Stomach (tissue), 8 donors: ENCODE measurements at regions not wholly inside any gene's neighbourhood (a gene's known extent, or its start where the extent isn't known, plus 50 kb on each side); places are given as distances from the start of the nearest gene placed in this dataset.
A peak's percentile ranks its signal among the peaks of the same experiment; 100 is the strongest.

Experiments used
- DNase-seq, 2 donors: peaks; one replicate each; pipeline versions ENCODE4 v3.0.0 to v3.0.0-alpha.2; 2013 to 2019
- H3K27ac ChIP-seq, 5 donors: fragments of 200-600 bp in 4 of 5; sonication (generic) in 4 of 5; one replicate each; pipeline ENCODE4 v1.5.1; 2013 to 2019; ENCODE audit warnings: mild to moderate bottlenecking in 1 of 5, moderate library complexity in 1 of 5
- H3K27me3 ChIP-seq, 3 donors: fragments of 200-600 bp; sonication (generic); one replicate each; pipeline ENCODE4 v1.5.1; 2017 to 2019; ENCODE audit warnings: mixed run types in 1 of 3
- H3K36me3 ChIP-seq, 4 donors: fragments of 200-600 bp; sonication (generic); 1 replicate in 3 of 4; 2 replicates in 1 of 4; pipeline ENCODE4 v1.5.1; 2016 to 2019
- H3K4me1 ChIP-seq, 4 donors: fragments of 200-600 bp; sonication (generic); one replicate each; pipeline ENCODE4 v1.5.1; 2016 to 2019
- H3K4me3 ChIP-seq, 4 donors: fragments of 200-600 bp; sonication (generic) in 3 of 4; one replicate each; pipeline ENCODE4 v1.5.1; 2016 to 2019; ENCODE audit warnings: mild to moderate bottlenecking in 1 of 4
- H3K9me3 ChIP-seq, 4 donors: fragments of 200-600 bp; sonication (generic); one replicate each; pipeline ENCODE4 v1.5.1; 2016 to 2019
- CTCF ChIP-seq, 7 experiments: fragments of 450-650 bp in 4 of 7; fragments of 200-600 bp in 3 of 7; sonication (generic) in 3 of 7; IDR thresholded peaks; one replicate each; pipeline ENCODE4 v1.5.1; 2016 to 2019; ENCODE audit warnings: antibody characterized with exemption in 7 of 7, control low read depth in 2 of 7, mild to moderate bottlenecking in 1 of 7
- EP300 ChIP-seq: sonication (generic); formaldehyde crosslinking; IDR thresholded peaks from one replicate; pipeline ENCODE4 v1.6.1; 2017; ENCODE audit warnings: antibody characterized with exemption
- POLR2A ChIP-seq, 4 donors: fragments of 450-650 bp; IDR thresholded peaks; one replicate each; pipeline ENCODE4 v1.6.1; 2016; ENCODE audit warnings: antibody characterized with exemption in 4 of 4, control low read depth in 2 of 4, mild to moderate bottlenecking in 1 of 4, moderate library complexity in 1 of 4
- POLR2AphosphoS5 ChIP-seq, 3 donors: sonication (generic); formaldehyde crosslinking; IDR thresholded peaks; one replicate each; pipeline ENCODE4 v1.6.1; 2016; ENCODE audit warnings: antibody characterized with exemption in 3 of 3
- WGBS, 5 donors: extraction: QIAGEN DNeasy Blood & Tissue Kit in 3 of 5; methylation state at CpG; one replicate each; pipeline versions ENCODE4 v1.1.5 to v1.1.7; 2013 to 2018; 5-methylcytosine and 5-hydroxymethylcytosine counted together
- intact Hi-C: fragments of 100-400 bp; cut with DNase I; formaldehyde crosslinking; loops from one replicate; pipeline ENCODE4 v1.15.1; 2023; ENCODE audit warnings: low total_unique reads
- donor health status: healthy with polysubstance abuse.
- donor health status: Bipolar disorder and iron deficiency.
- donor health status: healthy.

GRCh38 chr5:31054453-31054852, 139.0 kb upstream of the CDH6 start:
- no peaks in the 10 kb centered on the region for H3K9me3 ChIP-seq
- H3K4me1 ChIP-seq, result no peaks in the 10 kb centered on the region
- DNase-seq, result peak in 1 of 2 donors; percentile 39
- no peaks in the 10 kb centered on the region for H3K27me3 ChIP-seq
- TF ChIP-seq POLR2AphosphoS5 (IDR thresholded peaks at IDR 0.05), result no peak
- no peak for TF ChIP-seq EP300
- no peak for TF ChIP-seq POLR2A (IDR thresholded peaks at IDR 0.05)
- TF ChIP-seq CTCF (IDR thresholded peaks at IDR 0.05), result no peak
- whole genome bisulfite sequencing, 5 donors, result 15 to 44% (median 24%) methylated on average over 4 of the region's 4 CpGs
- intact Hi-C loops, result no loop called here
- no peak overlapping the region for H3K27ac ChIP-seq
- H3K36me3 ChIP-seq, result no peaks in the 10 kb centered on the region
- no peak overlapping the region for H3K4me3 ChIP-seq

- H3K27ac ChIP-seq, result no peak overlapping the region
- H3K4me3 ChIP-seq, result no peak overlapping the region
- H3K36me3 ChIP-seq, result no peaks in the 10 kb centered on the region
- intact Hi-C loops, result no loop called here
- peak in 1 of 2 donors; percentile 7 for DNase-seq
- no peaks in the 10 kb centered on the region for H3K4me1 ChIP-seq
- H3K27me3 ChIP-seq, result no peaks in the 10 kb centered on the region
- TF ChIP-seq EP300 (no peak), POLR2AphosphoS5 (IDR thresholded peaks at IDR 0.05) (no peak), POLR2A (IDR thresholded peaks at IDR 0.05) (no peak)
- WGBS, 5 donors, result 69 to 85% (median 77%) methylated on average over 7 of the region's 7 CpGs
- H3K9me3 ChIP-seq, result no peaks in the 10 kb centered on the region
Observed at GRCh38 chr5:31052937-31053658, 140.4 kb upstream of the CDH6 start.

- no peak for DNase-seq
- Histone ChIP-seq H3K9me3 (no peaks in the 10 kb centered on the region), H3K27me3 (no peaks in the 10 kb centered on the region), H3K27ac (no peak overlapping the region), H3K4me3 (no peak overlapping the region), H3K4me1 (no peaks in the 10 kb centered on the region), H3K36me3 (no peaks in the 10 kb centered on the region)
- TF ChIP-seq POLR2A (IDR thresholded peaks at IDR 0.05) (no peak), POLR2AphosphoS5 (IDR thresholded peaks at IDR 0.05) (no peak), EP300 (no peak), CTCF (IDR thresholded peaks at IDR 0.05) (no peak)
- intact Hi-C loops, result no loop called here
- WGBS, 5 donors, result 80 to 92% (median 86%) methylated on average over 4 of the region's 4 CpGs
Observed at GRCh38 chr5:31051316-31051715, 142.2 kb upstream of the CDH6 start.

GRCh38 chr5:31049936-31050704, 143.4 kb upstream of the CDH6 start:
- H3K27ac ChIP-seq, result no peak overlapping the region
- H3K9me3 ChIP-seq, result no peaks in the 10 kb centered on the region
- H3K4me3 ChIP-seq, result no peak overlapping the region
- no peaks in the 10 kb centered on the region for H3K4me1 ChIP-seq
- TF ChIP-seq POLR2A (IDR thresholded peaks at IDR 0.05), result no peak
- TF ChIP-seq CTCF (IDR thresholded peaks at IDR 0.05), result no peak
- TF ChIP-seq EP300, result no peak
- no peak for TF ChIP-seq POLR2AphosphoS5 (IDR thresholded peaks at IDR 0.05)
- 73 to 81% (median 76%) methylated on average over 2 of the region's 2 CpGs for WGBS, 5 donors
- no peaks in the 10 kb centered on the region for H3K36me3 ChIP-seq
- no peak for DNase-seq
- H3K27me3 ChIP-seq, result no peaks in the 10 kb centered on the region
- intact Hi-C loops, result no loop called here
